GM10266 (cell line): ENCODE measurements at regions not wholly inside any gene's neighbourhood (a gene's known extent, or its start where the extent isn't known, plus 50 kb on each side); places are given as distances from the start of the nearest gene placed in this dataset.

Experiments
- DNase-seq: peaks from one replicate; pipeline ENCODE4 v3.0.0; 2012; ENCODE audit errors: extremely low spot score
- TF ChIP-seq, protein P1 (sequence below): IDR thresholded peaks from 2 replicates; pipeline ENCODE4 v1.5.1; 2012; ENCODE audit warnings: mild to moderate bottlenecking, low read depth; ENCODE audit not compliant: control insufficient read depth, insufficient read depth; ENCODE audit errors: missing control alignments

DNA sequence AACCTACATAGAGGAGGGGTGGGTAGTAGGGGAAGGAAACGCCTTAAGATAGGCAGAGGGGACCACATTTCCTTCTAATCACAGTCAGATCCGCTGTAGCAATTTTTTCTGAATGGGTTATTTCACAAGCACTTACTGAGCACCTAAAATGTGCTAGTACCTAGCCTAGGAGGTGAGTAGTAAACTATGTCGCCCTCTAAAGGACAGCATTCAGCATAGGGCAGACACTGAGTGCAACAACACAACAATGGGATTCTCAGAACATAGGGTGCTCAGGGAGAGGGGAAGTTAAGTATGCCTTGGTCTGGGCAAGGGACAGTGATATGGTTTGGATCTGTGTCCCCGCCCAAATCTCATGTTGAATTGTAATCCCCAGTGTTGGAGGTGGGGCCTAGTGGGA is 166.1 kb upstream of the RAB6C start:
- TF ChIP-seq, protein P1, sequence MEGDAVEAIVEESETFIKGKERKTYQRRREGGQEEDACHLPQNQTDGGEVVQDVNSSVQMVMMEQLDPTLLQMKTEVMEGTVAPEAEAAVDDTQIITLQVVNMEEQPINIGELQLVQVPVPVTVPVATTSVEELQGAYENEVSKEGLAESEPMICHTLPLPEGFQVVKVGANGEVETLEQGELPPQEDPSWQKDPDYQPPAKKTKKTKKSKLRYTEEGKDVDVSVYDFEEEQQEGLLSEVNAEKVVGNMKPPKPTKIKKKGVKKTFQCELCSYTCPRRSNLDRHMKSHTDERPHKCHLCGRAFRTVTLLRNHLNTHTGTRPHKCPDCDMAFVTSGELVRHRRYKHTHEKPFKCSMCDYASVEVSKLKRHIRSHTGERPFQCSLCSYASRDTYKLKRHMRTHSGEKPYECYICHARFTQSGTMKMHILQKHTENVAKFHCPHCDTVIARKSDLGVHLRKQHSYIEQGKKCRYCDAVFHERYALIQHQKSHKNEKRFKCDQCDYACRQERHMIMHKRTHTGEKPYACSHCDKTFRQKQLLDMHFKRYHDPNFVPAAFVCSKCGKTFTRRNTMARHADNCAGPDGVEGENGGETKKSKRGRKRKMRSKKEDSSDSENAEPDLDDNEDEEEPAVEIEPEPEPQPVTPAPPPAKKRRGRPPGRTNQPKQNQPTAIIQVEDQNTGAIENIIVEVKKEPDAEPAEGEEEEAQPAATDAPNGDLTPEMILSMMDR = peak; percentile 47
- DNase-seq = no peak

DNA sequence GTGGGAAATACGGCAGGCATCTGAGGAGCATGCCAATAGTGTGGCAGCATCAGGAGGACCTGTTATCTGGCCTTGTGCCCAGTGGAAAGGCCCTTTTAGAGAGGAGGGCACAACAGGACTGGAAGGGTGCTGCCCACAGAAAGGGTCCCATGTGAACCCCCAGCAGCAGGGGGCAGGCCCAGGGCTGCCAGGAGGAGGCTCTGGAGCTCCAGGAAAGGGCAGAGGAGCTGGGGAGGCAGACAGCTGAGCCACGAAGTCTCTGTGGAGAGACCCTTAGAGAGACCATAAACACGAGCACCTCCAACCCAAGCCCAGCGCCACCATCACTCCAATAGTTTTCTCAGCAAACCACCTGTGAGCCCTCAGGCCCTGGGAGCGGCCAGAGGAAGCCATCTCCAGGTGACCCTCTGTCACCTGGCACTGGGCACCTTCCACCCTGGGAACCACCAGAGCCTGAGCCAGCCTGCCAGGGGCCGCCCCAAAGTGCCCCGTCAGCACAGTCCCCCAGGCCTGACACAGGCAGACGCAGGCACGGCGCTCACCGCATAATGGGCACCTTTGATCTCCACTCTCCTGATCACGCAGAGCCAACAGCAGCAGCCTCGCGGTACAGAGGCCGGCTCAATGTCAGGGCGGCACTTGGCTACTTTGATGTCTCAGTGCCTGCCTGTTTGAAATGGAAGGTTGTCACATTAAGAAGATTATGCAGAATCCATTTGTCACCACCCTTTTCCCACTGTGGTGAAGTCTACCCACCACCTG is 162.5 kb upstream of the RAB6C start:
- DNase-seq = no peak
- TF ChIP-seq, protein P1 = no peak

DNA sequence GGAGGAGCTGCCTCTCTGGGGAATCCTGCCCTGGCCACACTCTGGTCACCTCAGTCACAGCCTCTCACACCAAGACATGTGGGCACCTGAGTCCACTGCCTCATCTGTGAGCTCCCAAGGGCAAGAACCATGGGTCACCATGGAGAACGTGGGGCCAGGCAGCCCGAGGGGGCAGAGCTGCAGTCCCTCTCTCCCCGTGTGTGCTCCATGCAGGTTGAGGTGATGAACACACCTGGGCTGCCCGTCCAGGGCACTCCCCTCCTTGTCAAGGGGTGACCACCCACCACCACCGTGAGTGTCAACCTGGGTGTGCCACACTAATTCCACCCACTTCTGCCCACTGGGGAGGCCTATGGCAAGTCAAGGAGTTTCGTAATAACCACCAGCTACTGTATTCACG is 159.6 kb upstream of the RAB6C start:
- no peak for DNase-seq

DNA sequence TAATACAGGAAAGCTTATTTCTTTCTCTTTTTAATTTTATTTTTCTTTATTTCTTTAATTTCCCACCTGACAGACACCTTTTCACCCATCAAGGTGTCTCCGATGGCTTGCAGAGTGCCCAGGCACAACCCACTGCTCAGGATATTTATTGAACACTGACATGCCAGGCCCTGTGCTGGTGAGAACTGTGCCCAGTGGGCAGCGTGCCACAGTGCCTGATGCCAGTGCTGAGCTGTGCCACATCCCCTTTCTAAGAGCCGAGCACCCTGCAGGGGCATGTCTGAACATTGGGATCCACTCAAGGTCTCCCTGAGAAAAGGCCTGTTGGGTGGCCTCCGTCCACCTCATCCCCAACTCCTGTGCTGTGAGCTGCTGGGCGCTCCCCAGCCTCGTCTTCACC is 158.6 kb upstream of the RAB6C start:
- TF ChIP-seq, protein P1 = no peak

More for the DNA sequence above, 159.6 kb upstream of the RAB6C start:
- TF ChIP-seq, protein P1 = no peak

DNA sequence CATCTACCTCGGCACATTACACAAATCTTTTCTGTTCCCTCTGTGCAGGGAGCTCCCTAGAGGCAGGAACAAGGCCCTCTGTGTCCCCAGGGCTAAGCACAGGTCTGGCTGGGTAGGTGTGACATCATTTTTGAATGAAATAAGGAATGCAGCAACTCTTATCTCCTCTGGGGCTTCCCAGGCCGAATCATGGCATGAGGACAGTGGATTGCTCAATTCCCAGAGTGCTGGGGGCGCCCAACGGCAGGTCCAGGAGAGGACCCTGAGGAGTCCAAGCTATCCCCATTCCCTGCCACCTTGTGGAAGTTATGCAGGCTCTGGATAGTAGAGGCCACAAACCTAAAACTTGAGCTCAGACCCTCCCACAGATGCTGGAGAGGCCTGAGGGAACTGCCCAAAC is 158.0 kb upstream of the RAB6C start:
- DNase-seq = no peak
- TF ChIP-seq, protein P1 = no peak

More for the DNA sequence above, 158.6 kb upstream of the RAB6C start:
- DNase-seq = no peak

DNA sequence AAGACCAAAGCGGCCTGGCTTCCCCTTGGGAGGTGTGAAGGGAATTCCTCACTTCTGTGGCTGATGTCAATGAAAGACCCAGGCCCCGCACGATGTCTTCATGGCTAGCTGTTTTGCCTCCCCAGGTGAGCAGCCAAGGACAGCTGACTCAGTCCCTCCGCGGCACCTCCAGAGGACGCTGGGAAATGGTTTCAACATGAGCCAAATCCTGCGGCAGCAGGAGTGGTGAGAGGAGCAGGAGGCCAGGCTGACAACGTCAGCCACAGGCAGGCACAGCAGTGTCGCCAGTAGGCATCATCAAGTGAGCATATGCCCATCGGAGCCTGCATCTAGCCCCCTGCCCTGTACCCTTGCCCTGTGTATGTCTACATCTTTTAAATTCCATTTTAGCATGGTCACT is 156.4 kb upstream of the RAB6C start:
- TF ChIP-seq, protein P1 = no peak
- no peak for DNase-seq

DNA sequence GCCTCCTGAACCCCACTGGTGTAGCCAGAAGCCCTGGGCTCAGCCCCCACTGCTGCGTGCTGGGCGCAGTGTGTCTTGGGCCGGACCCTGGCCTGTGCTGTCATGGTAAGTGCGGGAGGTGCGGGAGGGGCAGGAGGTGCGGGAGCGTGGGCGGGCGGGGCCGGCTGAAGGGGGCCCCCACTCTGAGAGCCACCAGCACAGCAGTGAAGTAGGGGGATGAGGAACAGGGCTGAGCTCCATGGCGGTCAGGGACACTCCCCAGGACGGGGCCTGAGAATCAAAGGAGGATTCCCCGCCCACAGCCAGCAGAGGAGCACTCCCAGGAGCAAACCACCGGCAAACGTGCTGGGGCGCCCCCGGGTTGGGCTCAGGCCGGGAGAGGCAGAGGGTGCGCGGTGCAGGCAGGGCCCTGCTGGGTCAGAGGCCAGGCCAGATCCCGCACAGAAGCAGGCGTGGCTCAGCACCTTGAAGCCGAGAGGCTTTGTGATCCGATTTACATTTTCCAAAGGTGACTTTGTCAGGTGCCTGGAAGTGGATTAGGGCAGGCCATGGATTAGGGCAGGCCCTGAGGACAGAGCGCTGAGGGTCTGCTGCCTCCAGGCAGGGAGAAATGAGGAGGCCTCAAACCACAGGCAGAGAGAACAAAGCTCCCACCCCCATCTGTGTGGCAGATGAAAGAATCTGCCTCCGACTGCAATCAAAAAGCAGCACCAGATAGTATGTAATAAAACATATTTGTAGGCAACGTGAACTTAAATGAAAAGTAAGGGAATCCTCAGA is 152.0 kb upstream of the RAB6C start:
- TF ChIP-seq, protein P1 = no peak
- no peak for DNase-seq
